ENCODE measurements at regions not wholly inside any gene's neighbourhood (a gene's known extent, or its start where the extent isn't known, plus 50 kb on each side); places are given as distances from the start of the nearest gene placed in this dataset.

- no peak for FAIRE-seq
- H3K79me2 ChIP-seq (ENCODE audit: control insufficient read depth, insufficient read depth, low read length) = no peaks in the 10 kb centered on the region
- no peaks in the 10 kb centered on the region for H4K20me1 ChIP-seq (ENCODE audit: control insufficient read depth, extremely low read depth, insufficient read depth, low read length)
- no peaks in the 10 kb centered on the region for H3K36me3 ChIP-seq (ENCODE audit: control insufficient read depth in 2 of 2, extremely low read depth in 1 of 2, insufficient read depth in 2 of 2, low read length in 2 of 2)
- no peak overlapping the region for H2AFZ ChIP-seq (ENCODE audit: control insufficient read depth, low read length)
- no peak for DNase-seq (ENCODE audit: low read depth, low spot score)
- no peak overlapping the region for H3K4me2 ChIP-seq (ENCODE audit: control insufficient read depth, extremely low read depth, insufficient read depth, low read depth, low read length)
- H3K9me1 ChIP-seq (ENCODE audit: control insufficient read depth, extremely low read depth, insufficient read depth, low read length) = no peaks in the 10 kb centered on the region
- H3K9me3 ChIP-seq (ENCODE audit: control insufficient read depth, low read depth, low read length) = peaks cover 2% of the 10 kb centered on the region
- no peaks in the 10 kb centered on the region for H3K4me1 ChIP-seq (ENCODE audit: control insufficient read depth, extremely low read depth, insufficient read depth, low read length)
- no peak overlapping the region for H3K27ac ChIP-seq (ENCODE audit: control insufficient read depth, insufficient read depth, low read length)
- no peak overlapping the region for H3K9ac ChIP-seq (ENCODE audit: control insufficient read depth, extremely low read depth, insufficient read depth, low read length)
- dilution Hi-C loops (cut with MboI; ENCODE audit: extremely low pct_ligation_motif_present, low sequenced_read_pairs) = no loop called here
- no peak overlapping the region for H3K4me3 ChIP-seq (ENCODE audit: control insufficient read depth in 2 of 3, extremely low read depth in 1 of 3, insufficient read depth in 2 of 3, low read depth in 1 of 3, low read length in 3 of 3)
- no peaks in the 10 kb centered on the region for H3K27me3 ChIP-seq (ENCODE audit: control insufficient read depth, extremely low read depth, insufficient read depth, low read length)
- TF ChIP-seq EZH2 (IDR thresholded peaks at IDR 0.05; ENCODE audit: low read length) (no peak), CTCF (optimal IDR thresholded peaks at IDR 0.05 in 1 of 3, IDR thresholded peaks at IDR 0.05 in 1 of 3, conservative IDR thresholded peaks at IDR 0.05 in 1 of 3; ENCODE audit: extremely low read depth in 1 of 3, insufficient read depth in 2 of 3, low read length in 3 of 3) (no peak)
These were observed 427.8 kb upstream of the NOVA1 start for GRCh38 chr14:27025648-27026047.

- Histone ChIP-seq H3K4me3 (ENCODE audit: control insufficient read depth in 2 of 3, extremely low read depth in 1 of 3, insufficient read depth in 2 of 3, low read depth in 1 of 3, low read length in 3 of 3) (no peak overlapping the region), H2AFZ (ENCODE audit: control insufficient read depth, low read length) (no peak overlapping the region), H4K20me1 (ENCODE audit: control insufficient read depth, extremely low read depth, insufficient read depth, low read length) (no peaks in the 10 kb centered on the region), H3K36me3 (ENCODE audit: control insufficient read depth in 2 of 2, extremely low read depth in 1 of 2, insufficient read depth in 2 of 2, low read length in 2 of 2) (no peaks in the 10 kb centered on the region), H3K9ac (ENCODE audit: control insufficient read depth, extremely low read depth, insufficient read depth, low read length) (no peak overlapping the region), H3K79me2 (ENCODE audit: control insufficient read depth, insufficient read depth, low read length) (no peaks in the 10 kb centered on the region), H3K9me1 (ENCODE audit: control insufficient read depth, extremely low read depth, insufficient read depth, low read length) (no peaks in the 10 kb centered on the region), H3K4me2 (ENCODE audit: control insufficient read depth, extremely low read depth, insufficient read depth, low read depth, low read length) (no peak overlapping the region), H3K27me3 (ENCODE audit: control insufficient read depth, extremely low read depth, insufficient read depth, low read length) (no peaks in the 10 kb centered on the region), H3K9me3 (ENCODE audit: control insufficient read depth, low read depth, low read length) (peaks cover 2% of the 10 kb centered on the region), H3K4me1 (ENCODE audit: control insufficient read depth, extremely low read depth, insufficient read depth, low read length) (no peaks in the 10 kb centered on the region), H3K27ac (ENCODE audit: control insufficient read depth, insufficient read depth, low read length) (no peak overlapping the region)
- DNase-seq (ENCODE audit: low read depth, low spot score) = no peak
- FAIRE-seq = no peak
- dilution Hi-C loops (cut with MboI; ENCODE audit: extremely low pct_ligation_motif_present, low sequenced_read_pairs) = no loop called here
- TF ChIP-seq EZH2 (IDR thresholded peaks at IDR 0.05; ENCODE audit: low read length) = no peak
- TF ChIP-seq CTCF (optimal IDR thresholded peaks at IDR 0.05 in 1 of 3, IDR thresholded peaks at IDR 0.05 in 1 of 3, conservative IDR thresholded peaks at IDR 0.05 in 1 of 3; ENCODE audit: extremely low read depth in 1 of 3, insufficient read depth in 2 of 3, low read length in 3 of 3) = no peak
These were observed 428.3 kb upstream of the NOVA1 start for GRCh38 chr14:27026097-27026496.

Measured in keratinocyte (primary cell).